Nucleus accumbens (tissue), 56 donors: ENCODE measurements at regions not wholly inside any gene's neighbourhood (a gene's known extent, or its start where the extent isn't known, plus 50 kb on each side); places are given as distances from the start of the nearest gene placed in this dataset.

Experiments
- DNase-seq, 56 donors: peaks; one replicate each; lab custom pipeline; 2025; lab: John Stamatoyannopoulos, UW

DNA sequence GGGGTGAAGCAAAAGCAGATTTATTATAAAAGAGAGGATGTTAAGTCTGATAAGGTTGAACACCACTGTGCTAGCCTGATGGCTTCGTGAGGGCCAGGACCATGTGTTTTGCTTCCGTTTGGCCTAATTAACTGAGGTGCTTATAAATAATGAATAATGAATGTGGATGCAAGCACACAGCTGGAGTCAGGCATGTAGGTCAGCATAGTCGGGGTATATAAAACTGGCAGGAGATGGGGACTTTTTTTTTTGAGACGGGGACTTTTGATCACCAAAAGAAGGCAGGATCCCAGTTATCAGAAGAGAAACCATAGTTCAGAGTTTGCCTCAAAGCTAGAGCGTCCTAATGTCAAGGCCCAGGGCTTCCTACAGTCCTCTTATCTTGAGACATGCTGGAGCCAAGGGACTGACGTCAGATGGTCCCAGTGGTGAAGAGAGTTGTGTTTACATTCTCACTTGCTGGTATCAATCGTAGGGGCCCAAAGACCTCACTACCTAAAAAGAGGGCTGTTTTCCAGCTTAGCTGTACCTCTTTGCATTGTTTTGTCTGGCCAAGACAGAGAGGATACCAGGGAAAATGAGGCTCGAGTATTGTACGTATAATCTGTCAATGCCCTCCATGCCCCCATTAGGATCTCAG lies 50.4 kb downstream of the RTL9 start:
- no peak for DNase-seq

GRCh38 chrX:110409925-110410324 lies 51.3 kb downstream of the RTL9 start:
- no peak for DNase-seq

GRCh38 chrX:110410603-110411002 lies 52.0 kb downstream of the RTL9 start:
- DNase-seq = no peak

GRCh38 chrX:110412971-110413726 lies 54.5 kb downstream of the RTL9 start:
- peak in 49 of 56 donors; percentile 0 to 75 (median 16) for DNase-seq

GRCh38 chrX:110413727-110414124 lies 55.1 kb downstream of the RTL9 start:
- no peak for DNase-seq

DNA sequence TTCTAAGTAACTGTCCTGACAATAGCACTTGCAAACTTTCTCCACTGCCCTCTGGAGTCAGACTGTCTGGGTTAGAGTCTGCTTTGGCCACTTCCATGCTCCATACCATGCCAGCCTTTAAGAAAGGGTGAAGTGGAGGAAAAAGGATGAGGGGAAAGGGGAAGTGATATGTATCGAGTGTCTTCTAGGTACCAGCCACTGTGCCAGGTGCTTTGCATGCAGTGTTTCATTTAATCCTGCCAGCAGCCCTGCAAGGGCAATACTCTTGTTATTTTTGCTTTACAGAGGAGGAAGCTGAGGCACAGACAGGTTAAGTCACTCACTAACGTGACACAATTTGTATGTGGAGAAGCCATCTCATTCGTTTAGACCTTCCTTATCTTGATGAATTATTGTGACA lies 55.6 kb downstream of the RTL9 start:
- no peak for DNase-seq

- DNase-seq = no peak
Measured at GRCh38 chrX:110414679-110415439, 56.2 kb downstream of the RTL9 start.

GRCh38 chrX:110415440-110416170 lies 57.0 kb downstream of the RTL9 start:
- no peak for DNase-seq

DNA sequence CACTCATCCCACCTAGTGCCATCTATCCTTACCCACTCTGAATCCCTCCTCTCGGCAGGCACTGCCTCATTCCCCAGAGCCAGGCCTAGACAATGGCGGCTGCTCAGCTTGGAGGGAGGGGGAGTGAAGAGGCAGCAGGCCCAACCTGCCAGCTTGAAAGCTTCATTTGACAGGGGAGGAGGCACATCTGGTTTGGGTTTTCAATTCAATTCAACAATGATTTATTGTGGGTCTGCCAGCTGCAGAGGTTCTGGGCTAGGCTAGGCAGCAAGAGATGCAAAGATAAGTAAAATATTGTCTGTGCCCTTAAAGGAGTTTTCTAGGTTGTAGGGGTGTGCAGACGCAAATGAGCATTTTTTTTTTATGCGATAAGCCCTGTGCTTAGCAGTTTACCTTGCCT lies 58.5 kb downstream of the RTL9 start:
- DNase-seq = peak in 19 of 56 donors; percentile 0 to 23 (median 5)

DNA sequence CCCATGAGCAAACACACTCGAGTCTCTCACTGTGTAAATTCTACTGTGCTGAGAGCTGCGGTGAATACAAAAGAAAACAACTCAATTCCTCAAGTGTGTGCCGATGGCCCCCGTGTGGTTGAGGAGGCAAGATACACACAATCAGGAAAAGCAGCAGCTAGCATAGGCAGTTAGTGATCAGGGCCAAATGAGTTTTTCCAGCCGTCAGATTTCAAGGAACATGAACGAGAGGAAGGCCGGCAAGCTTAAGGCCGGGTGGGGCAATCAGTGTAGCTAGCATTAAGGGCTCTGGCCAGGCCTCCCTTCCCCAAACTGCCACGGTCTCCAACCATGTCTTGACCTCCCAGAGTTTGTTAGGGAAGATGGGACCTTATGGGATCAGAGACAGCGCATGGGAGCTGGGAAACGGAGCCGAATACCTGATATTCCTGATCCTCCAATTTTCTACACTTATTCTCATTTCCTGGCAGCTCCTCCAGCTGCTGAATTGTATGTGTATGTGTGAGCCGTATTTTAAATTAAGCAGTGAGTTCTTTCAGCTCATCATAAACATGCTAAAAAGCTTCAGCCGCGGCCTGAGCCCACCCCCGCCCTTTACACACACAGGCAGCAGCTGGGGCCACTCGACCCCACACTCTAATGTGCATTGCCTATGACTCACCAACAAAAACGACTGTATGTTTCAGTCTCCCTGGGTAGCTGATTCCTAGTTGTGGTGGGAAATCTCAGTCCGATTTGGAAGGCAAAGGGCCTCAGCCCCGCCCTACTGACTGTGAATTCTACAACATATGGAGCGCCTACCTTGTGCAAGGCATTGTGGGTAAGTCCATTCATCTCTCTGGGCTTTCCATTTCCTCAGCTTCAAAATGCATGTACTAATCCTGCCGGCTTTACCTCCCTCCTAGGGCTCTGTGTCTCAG lies 59.9 kb downstream of the RTL9 start:
- DNase-seq = peak in 24 of 56 donors; percentile 0 to 35 (median 9)

DNA sequence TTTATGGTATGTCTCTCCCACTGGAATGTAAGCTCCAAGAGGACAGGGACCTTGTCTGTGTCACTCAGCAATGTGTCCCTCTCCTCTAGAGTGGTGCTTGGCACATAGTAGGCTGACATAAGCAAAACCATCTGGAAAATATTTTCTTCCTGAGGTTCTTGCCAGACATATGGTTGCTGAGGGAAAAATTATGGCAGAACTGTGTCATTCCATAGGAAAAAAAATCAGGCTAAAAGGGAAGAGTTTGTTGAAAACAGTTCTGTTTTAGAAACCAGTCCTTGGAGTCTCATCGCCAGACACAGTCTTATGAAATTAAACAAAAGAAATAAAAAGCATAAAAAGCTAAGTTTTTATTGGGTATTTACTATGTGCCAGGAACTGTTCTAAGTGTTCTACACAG lies 60.9 kb downstream of the RTL9 start:
- no peak for DNase-seq

DNA sequence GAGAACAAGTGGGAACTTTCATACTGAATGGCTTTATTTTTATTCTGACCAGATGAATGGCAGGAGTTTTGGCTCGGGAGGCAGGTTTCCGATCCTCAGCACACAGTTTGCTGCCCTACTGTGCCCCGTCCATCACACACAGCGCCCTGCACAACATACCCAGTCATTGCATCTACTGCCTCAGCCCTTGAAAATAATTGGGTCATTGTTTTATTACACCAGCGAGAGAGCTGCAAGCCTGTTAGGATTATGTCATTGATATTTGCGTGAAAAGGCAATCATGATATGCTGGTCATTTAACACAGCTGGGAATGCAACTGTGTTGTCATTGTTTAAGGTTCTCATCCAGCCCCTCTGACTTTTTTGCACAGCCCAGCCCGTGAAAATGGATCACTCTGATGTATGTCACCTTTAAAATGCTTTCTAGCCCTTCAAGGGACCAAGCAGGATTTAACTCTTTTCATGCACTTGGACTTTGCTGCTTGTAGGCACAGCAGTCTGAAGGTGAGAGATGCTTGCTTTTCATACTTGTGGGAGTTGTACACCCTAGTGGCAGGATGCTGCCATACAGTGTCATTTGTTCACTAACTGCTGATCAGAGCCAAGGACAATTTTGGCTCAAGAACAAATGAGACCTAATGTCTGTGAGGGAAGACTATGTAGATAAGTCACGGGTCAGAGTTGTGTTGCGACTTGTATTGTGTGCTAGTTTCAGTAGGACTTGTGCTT lies 62.3 kb downstream of the RTL9 start:
- DNase-seq = peak in 49 of 56 donors; percentile 0 to 77 (median 37)

- no peak for DNase-seq
Measured at GRCh38 chrX:110421500-110422455, 63.1 kb downstream of the RTL9 start.

GRCh38 chrX:110425222-110426154 lies 66.8 kb downstream of the RTL9 start:
- peak in 1 of 56 donors; percentile 3 for DNase-seq

DNA sequence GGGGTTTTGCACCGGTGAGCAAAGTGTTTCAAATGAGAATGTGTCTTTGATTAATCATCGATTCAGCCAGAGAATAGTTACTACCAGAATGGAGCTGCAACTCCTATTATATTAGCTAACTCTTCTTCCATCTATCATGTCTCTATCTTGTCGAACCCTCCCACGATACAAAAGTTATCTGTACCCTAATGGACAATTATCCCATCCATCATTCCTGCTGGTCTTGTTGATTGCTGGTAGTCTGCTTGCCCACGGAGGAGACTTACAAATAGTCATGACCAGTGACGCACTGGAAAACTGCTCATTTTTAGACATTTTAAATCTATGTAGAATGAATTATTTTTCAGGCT lies 67.5 kb downstream of the RTL9 start:
- DNase-seq = no peak

DNA sequence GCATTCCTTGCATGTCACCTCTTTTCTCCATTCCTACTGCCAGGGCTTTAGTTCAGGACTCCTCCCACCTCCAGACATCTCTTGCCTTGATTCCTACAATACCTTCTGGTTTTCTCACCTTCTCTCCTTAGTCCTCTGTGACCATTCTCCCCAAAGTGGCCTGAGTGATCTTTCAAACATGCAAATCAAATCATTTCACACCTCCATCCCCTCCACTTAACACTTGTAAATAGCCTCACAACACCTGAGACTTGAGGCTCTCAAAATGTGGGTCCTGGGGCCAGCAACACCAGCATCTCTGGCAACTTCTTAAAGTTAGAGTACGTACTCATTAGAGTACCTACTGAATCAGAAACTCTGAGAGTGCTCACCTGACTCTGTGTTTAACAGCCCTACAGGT lies 68.4 kb downstream of the RTL9 start:
- DNase-seq = no peak

DNA sequence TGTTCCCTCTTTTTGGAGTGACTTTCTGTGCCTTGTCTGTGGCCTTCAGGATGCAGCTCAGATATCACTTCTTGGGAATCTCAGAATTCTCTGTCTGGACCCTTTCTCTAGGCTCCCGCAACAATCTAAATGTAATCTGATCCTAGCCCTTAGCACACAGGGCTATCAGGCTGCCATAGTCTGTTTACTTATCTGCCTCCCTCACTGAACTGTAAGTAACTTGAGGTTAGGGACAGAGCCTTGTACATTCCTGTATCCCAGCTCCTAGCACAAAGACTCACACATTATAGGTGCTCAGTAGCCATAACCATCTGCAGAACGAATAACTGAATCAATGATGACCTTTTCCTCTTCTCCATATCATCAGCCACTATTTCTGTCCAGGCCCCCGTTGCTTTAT lies 69.5 kb downstream of the RTL9 start:
- DNase-seq = no peak
